Fibroblast of skin of right biceps (primary cell): ENCODE measurements at regions not wholly inside any gene's neighbourhood (a gene's known extent, or its start where the extent isn't known, plus 50 kb on each side); places are given as distances from the start of the nearest gene placed in this dataset.
"Not testable (repeated sequence)": the region's sequence is repeated elsewhere in the genome, so short reads cannot be mapped to it uniquely, and the experiment has no call there.

Experiments used
- DNase-seq: peaks from one replicate; pipeline ENCODE4 v3.0.0-alpha.2; 2013

GRCh38 chr13:90723381-90723780 is 624.1 kb upstream of the MIR17HG start:
- no peak for DNase-seq

DNA sequence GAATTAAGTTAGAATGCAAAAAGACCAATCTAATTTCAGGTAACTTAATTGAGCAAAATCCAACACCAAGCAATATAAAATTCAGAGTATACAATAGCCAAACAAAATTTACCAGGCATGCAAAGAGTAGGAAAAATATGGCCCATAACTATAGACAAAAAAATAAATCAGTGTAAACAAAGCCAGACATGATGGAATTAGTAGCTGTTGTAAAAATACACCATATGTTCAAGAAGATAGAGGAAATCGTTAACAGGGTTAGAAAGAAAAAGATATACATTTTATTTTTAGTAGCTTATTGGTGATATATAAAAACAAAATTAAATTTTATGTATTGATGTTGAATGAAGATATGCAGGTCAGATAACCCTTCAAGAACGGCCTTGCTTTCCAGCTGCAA is 621.1 kb upstream of the MIR17HG start:
- DNase-seq: no peak

DNA sequence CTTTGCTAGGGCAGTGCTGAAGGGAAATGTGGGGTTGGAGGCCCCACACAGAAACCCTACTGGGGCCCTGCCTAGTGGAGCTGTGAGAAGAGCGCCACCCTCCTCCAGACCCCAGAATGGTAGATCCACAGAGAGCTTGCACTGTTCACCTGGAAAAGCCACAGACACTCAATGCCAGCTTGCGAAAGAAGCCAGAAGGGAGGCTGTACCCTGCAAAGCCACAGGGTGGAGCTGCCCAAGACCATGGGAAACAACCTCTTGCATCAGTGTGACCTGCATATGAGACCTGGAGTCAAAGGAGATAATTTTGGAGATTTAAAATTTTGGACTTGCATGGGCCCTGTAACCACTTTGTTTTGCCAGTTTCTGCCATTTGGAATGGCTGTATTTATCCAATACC is 615.4 kb upstream of the MIR17HG start:
- DNase-seq: no peak

DNA sequence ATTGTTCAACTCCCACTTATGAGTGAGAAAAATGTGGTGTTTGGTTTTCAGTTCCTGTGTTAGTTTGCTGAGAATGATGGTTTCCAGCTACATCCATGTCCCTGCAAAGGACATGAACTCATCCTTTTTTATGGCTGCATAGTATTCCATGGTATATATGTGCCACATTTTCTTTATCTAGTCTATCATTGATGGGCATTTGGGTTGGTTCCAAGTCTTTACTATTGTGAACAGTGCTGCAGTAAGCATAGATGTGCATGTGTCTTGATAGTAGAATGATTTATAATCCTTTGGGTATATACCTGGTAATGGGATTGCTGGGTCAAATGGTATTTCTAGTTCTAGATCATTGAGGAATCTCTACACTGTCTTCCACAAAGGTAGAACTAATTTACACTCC is 613.0 kb upstream of the MIR17HG start:
- DNase-seq: not testable (repeated sequence)

GRCh38 chr13:90738881-90739280 is 608.6 kb upstream of the MIR17HG start:
- DNase-seq: peak; percentile 44

GRCh38 chr13:90740099-90740498 is 607.4 kb upstream of the MIR17HG start:
- no peak for DNase-seq

GRCh38 chr13:90742381-90742780 is 605.1 kb upstream of the MIR17HG start:
- no peak for DNase-seq

GRCh38 chr13:90746230-90746629 is 601.3 kb upstream of the MIR17HG start:
- no peak for DNase-seq

GRCh38 chr13:90750021-90750420 is 597.5 kb upstream of the MIR17HG start:
- no peak for DNase-seq

DNA sequence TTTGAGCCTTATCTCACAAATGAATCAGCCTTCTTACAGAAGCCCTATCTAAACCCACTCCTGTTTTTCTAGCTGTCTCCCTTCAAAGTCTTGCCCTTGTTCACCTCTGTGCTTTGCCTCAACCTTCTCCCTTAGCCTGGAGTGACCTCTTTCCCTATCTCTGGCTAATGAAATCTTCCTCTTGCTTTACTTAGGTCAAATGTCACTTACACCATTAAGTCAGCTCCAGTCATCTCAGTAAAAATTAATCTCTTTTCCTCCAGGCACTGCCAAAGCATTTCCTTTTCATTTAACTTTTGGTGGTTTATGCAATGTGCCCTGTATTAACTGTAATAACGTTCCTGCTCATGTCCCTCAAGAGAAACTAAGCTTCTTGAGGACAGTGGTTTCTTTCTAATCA is 596.5 kb upstream of the MIR17HG start:
- no peak for DNase-seq

DNA sequence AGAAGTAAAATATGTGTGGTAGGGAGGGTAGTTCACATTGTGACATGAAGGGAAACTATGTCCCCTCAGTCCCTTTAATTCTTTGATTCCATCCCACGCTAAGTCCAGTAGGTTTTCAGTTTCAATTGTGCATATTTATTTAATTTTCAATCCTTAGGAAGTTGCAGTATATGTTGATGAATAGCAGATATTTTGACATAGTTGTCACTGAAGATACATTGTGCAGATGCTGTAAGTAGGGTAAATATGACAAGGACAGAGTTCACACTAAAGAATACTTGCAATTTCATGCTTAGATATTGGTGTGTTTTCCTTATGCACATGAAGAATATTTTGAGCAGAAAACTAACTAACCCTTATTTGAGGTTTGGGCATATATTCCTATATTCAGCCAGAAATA is 595.4 kb upstream of the MIR17HG start:
- no peak for DNase-seq

GRCh38 chr13:90757127-90757680 is 590.3 kb upstream of the MIR17HG start:
- no peak for DNase-seq

- DNase-seq: no peak
These were observed 586.8 kb upstream of the MIR17HG start for GRCh38 chr13:90760639-90761038.

GRCh38 chr13:90763476-90764150 is 583.9 kb upstream of the MIR17HG start:
- no peak for DNase-seq

- no peak for DNase-seq
These were observed 581.0 kb upstream of the MIR17HG start for GRCh38 chr13:90766386-90766902.

DNA sequence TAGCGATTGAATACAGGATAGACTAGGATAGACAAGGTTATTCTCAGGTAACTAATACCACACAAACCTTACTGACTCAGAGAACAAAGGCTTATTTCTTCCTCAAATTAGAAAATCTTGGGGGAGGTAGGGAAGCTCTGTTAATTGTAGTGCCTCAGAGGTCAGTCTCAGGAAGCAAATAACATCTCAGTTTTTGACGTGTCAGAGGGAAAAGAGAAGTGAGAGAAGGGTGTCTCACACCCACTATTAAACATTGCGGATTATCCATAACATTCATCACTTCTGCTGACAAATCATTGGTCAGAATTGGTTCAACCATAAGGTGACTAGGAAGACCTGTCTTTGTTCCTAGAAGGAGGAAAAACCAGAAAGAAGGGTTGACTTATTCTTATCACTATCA is 579.4 kb upstream of the MIR17HG start:
- no peak for DNase-seq

- DNase-seq: no peak
These were observed 578.1 kb upstream of the MIR17HG start for GRCh38 chr13:90769387-90769786.

DNA sequence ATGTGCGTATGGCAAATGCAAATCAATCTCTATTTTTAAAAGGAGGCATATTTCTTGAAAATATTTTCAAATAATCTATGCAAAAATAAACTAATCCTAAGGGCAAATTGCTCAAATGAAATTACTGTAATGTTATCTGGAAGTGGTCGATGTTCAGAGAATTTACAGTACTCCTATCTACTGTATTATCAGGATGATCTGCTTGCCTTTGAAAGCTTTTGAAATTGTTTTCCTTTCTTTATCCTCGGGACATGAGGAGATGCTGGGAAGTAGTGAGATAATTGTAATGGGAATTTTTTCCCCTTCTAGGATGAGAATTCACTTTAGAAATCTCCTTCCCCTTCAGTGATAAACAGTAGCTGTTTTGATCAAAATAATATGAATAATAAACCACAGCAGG is 577.2 kb upstream of the MIR17HG start:
- no peak for DNase-seq

- DNase-seq: no peak
These were observed 573.8 kb upstream of the MIR17HG start for GRCh38 chr13:90773681-90774080.

DNA sequence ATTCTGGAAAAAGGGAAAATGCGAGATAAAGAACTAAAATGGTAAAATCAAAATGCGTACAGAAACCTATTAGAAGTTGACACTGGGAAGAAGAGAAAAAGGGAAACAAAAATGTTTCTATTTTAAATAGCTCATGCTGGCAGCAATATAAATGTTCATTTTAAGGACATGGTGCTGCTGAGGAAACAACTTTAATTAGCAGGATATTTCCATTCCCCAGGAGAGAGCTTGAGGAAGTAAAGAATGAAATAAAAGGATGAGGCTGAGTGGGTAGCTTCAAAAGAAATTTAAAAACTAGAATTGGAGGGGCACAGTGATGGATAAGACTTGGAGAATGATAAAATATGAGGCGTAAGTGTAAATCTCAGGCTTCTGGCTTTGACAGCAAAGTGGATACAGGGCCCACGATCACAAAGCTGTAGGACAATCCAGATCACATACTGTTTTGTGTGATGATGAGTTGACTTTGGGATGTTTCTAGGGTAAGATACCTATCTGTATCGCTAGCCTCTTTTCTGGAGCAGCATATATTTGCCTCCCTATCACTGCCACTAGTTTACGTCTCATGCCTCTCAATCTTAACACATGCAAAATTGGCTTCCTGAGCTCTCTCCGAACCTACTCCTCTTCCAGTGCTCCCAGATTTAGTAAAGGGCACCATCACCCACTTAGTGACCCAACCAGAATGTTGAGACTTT is 571.3 kb upstream of the MIR17HG start:
- no peak for DNase-seq

- DNase-seq: no peak
These were observed 564.2 kb upstream of the MIR17HG start for GRCh38 chr13:90783273-90783672.

DNA sequence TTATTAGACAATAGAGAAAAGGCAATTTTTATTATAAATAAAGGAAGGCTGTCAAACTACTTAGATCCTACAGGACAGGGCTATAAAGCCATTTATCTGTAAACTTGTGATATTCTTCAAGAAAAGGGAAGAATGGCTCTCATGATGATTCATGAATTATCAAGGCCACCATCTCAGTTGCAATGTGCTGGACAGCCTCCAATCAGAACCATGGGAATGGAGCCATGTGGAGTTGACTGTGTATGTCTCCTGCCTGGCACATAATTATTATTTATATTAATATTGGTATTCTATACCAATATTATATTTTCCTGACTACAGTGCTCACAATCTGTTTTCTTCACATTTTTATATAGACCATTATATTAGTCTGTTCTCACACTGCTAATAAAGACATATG is 560.5 kb upstream of the MIR17HG start:
- no peak for DNase-seq

GRCh38 chr13:90792335-90792734 is 555.2 kb upstream of the MIR17HG start:
- DNase-seq: peak; percentile 2

- DNase-seq: no peak
These were observed 554.1 kb upstream of the MIR17HG start for GRCh38 chr13:90793261-90793820.
